ENCODE measurements at regions not wholly inside any gene's neighbourhood (a gene's known extent, or its start where the extent isn't known, plus 50 kb on each side); places are given as distances from the start of the nearest gene placed in this dataset.

- H3K9me3 ChIP-seq, result peaks cover 0 to 12% of the 10 kb centered on the region in 2 donors
- no peak overlapping the region for H3K27ac ChIP-seq
- ATAC-seq (no peak), DNase-seq (no peak)
- no peaks in the 10 kb centered on the region for H3K27me3 ChIP-seq
- no peak for TF ChIP-seq CTCF (IDR thresholded peaks at IDR 0.05)
- H3K36me3 ChIP-seq, result no peaks in the 10 kb centered on the region
- H3K4me3 ChIP-seq, result no peak overlapping the region
- H3K4me1 ChIP-seq, result no peaks in the 10 kb centered on the region
- intact Hi-C loops (cut with DNase I), result no loop called here
These were observed 75.3 kb upstream of the ZC3H15 start for GRCh38 chr2:186410802-186411201.

GRCh38 chr2:186422226-186422625, 63.8 kb upstream of the ZC3H15 start:
- intact Hi-C loops (cut with DNase I), result no loop called here
- peak; percentile 43 for ATAC-seq

GRCh38 chr2:186423481-186423880, 62.6 kb upstream of the ZC3H15 start:
- no peaks in the 10 kb centered on the region for H3K4me1 ChIP-seq
- no peak overlapping the region for H3K4me3 ChIP-seq
- DNase-seq, result no peak
- no peak overlapping the region for H3K27ac ChIP-seq
- intact Hi-C loops (cut with DNase I), result no loop called here
- peaks cover 0 to 5% of the 10 kb centered on the region in 2 donors for H3K27me3 ChIP-seq
- H3K9me3 ChIP-seq, result no peaks in the 10 kb centered on the region
- no peak for ATAC-seq
- TF ChIP-seq CTCF (IDR thresholded peaks at IDR 0.05), result no peak
- H3K36me3 ChIP-seq, result no peaks in the 10 kb centered on the region

More at GRCh38 chr2:186422226-186422625, 63.8 kb upstream of the ZC3H15 start:
- no peak overlapping the region for H3K4me3 ChIP-seq
- no peak for TF ChIP-seq CTCF (IDR thresholded peaks at IDR 0.05)
- H3K9me3 ChIP-seq, result no peaks in the 10 kb centered on the region
- H3K27me3 ChIP-seq, result peaks cover 0 to 5% of the 10 kb centered on the region in 2 donors
- peak in 2 of 4 donors; percentile 62 to 80 for DNase-seq
- H3K4me1 ChIP-seq, result no peaks in the 10 kb centered on the region
- no peak overlapping the region for H3K27ac ChIP-seq
- H3K36me3 ChIP-seq, result no peaks in the 10 kb centered on the region

- DNase-seq (no peak), ATAC-seq (no peak)
- TF ChIP-seq CTCF (IDR thresholded peaks at IDR 0.05), result no peak
- Histone ChIP-seq H3K27me3 (peaks cover 0 to 5% of the 10 kb centered on the region in 2 donors), H3K4me1 (no peaks in the 10 kb centered on the region), H3K4me3 (no peak overlapping the region), H3K9me3 (no peaks in the 10 kb centered on the region), H3K27ac (no peak overlapping the region), H3K36me3 (no peaks in the 10 kb centered on the region)
- intact Hi-C loops (cut with DNase I), result no loop called here
These were observed 61.8 kb upstream of the ZC3H15 start for GRCh38 chr2:186424265-186424664.

GRCh38 chr2:186425576-186425975, 60.5 kb upstream of the ZC3H15 start:
- intact Hi-C loops (cut with DNase I), result no loop called here
- no peak for TF ChIP-seq CTCF (IDR thresholded peaks at IDR 0.05)

More at GRCh38 chr2:186425576-186425975, 60.5 kb upstream of the ZC3H15 start:
- Histone ChIP-seq H3K9me3 (no peaks in the 10 kb centered on the region), H3K27me3 (peaks cover 0 to 5% of the 10 kb centered on the region in 2 donors), H3K4me3 (no peak overlapping the region), H3K4me1 (no peaks in the 10 kb centered on the region), H3K27ac (peak overlapping the region in 1 of 2 donors; percentile 4), H3K36me3 (no peaks in the 10 kb centered on the region)
- ATAC-seq, result peak; percentile 40
- peak in 2 of 4 donors; percentile 84 to 92 for DNase-seq
